K562 (cell line): ENCODE measurements at regions not wholly inside any gene's neighbourhood (a gene's known extent, or its start where the extent isn't known, plus 50 kb on each side); places are given as distances from the start of the nearest gene placed in this dataset.

ENCODE experiments used
- RFX5 ChIP-seq: IDR thresholded peaks from 2 replicates; pipeline ENCODE4 v1.6.1; 2011; ENCODE audit warnings: low read depth, mild to moderate bottlenecking, improper control_type of control experiment, low read length
- ZNF24 ChIP-seq: fragments of 450-650 bp; IDR thresholded peaks from 2 replicates; pipeline ENCODE4 v1.6.1; 2016

- TF ChIP-seq RFX5 (no peak), ZNF24 (no peak)
Observed at GRCh38 chr5:68126886-68127285, 88.7 kb upstream of the PIK3R1 start.
